ENCODE measurements at regions not wholly inside any gene's neighbourhood (a gene's known extent, or its start where the extent isn't known, plus 50 kb on each side); places are given as distances from the start of the nearest gene placed in this dataset.

GRCh38 chr3:188002626-188003138 lies 151.3 kb upstream of the LPP start:
- ChIA-PET POLR2A (no interaction called here), CTCF (no interaction called here)
- no peak overlapping the region for H3K27ac ChIP-seq (ENCODE audit: extremely low read depth, low read depth, low read length)
- no peaks in the 10 kb centered on the region; the same call in 1 of the 2 replicates for H3K4me1 ChIP-seq (ENCODE audit: control insufficient read depth, insufficient read depth, low read length)
- H3K4me3 ChIP-seq (ENCODE audit: low read depth, low read length), result no peak overlapping the region
- TF ChIP-seq ZNF585B (tag by site-specific recombination; IDR thresholded peaks at IDR 0.05), result no peak
- TF ChIP-seq ZIC2 (tag by site-specific recombination; IDR thresholded peaks at IDR 0.05), result peak; percentile 49
- no peaks in the 10 kb centered on the region for H3K9me3 ChIP-seq (ENCODE audit: control insufficient read depth, insufficient read depth, low read depth, low read length)
- H3K36me3 ChIP-seq (ENCODE audit: control insufficient read depth in 2 of 2, insufficient read depth in 1 of 2, low read length in 2 of 2), result no peaks in the 10 kb centered on the region

- Histone ChIP-seq H3K27ac (ENCODE audit: extremely low read depth, low read depth, low read length) (no peak overlapping the region), H3K4me1 (ENCODE audit: control insufficient read depth, insufficient read depth, low read length) (no peaks in the 10 kb centered on the region; the same call in 1 of the 2 replicates), H3K9me3 (ENCODE audit: control insufficient read depth, insufficient read depth, low read depth, low read length) (no peaks in the 10 kb centered on the region), H3K4me3 (ENCODE audit: low read depth, low read length) (no peak overlapping the region), H3K36me3 (ENCODE audit: control insufficient read depth in 2 of 2, insufficient read depth in 1 of 2, low read length in 2 of 2) (no peaks in the 10 kb centered on the region)
- ChIA-PET CTCF (no interaction called here), POLR2A (no interaction called here)
- TF ChIP-seq AEBP2 (tag by site-specific recombination; IDR thresholded peaks at IDR 0.05; ENCODE audit: borderline replicate concordance) (no peak), WT1 (tag by site-specific recombination; IDR thresholded peaks at IDR 0.05) (no peak)
Measured at GRCh38 chr3:188003188-188004171, 150.5 kb upstream of the LPP start.

- H3K27ac ChIP-seq (ENCODE audit: extremely low read depth, low read depth, low read length), result no peak overlapping the region
- H3K9me3 ChIP-seq (ENCODE audit: control insufficient read depth, insufficient read depth, low read depth, low read length), result no peaks in the 10 kb centered on the region
- ChIA-PET POLR2A (no interaction called here), CTCF (interaction anchor here (0.8 to 0.9 kb wide), 2 partner anchors 11 to 949 kb away, joined by 3 to 4 read pairs; no protein-coding TSS in a partner anchor)
- TF ChIP-seq ZNF600 (tag by site-specific recombination; IDR thresholded peaks at IDR 0.05) (0 out of 2 replicates have a peak, but pooled peaks have one; percentile 48), MEIS1 (CRISPR knock-in tag; IDR thresholded peaks at IDR 0.05; ENCODE audit: borderline replicate concordance) (no peak)
- H3K4me3 ChIP-seq (ENCODE audit: low read depth, low read length), result no peak overlapping the region
- no peaks in the 10 kb centered on the region for H3K4me1 ChIP-seq (ENCODE audit: control insufficient read depth, insufficient read depth, low read length)
- no peaks in the 10 kb centered on the region for H3K36me3 ChIP-seq (ENCODE audit: control insufficient read depth in 2 of 2, insufficient read depth in 1 of 2, low read length in 2 of 2)
Measured at GRCh38 chr3:188006726-188007393, 147.1 kb upstream of the LPP start.

- POLR2A ChIA-PET, result no interaction called here
- no peak for TF ChIP-seq ZNF624 (tag by site-specific recombination; IDR thresholded peaks at IDR 0.05)
- no peak for TF ChIP-seq SP2 (tag by site-specific recombination; IDR thresholded peaks at IDR 0.05)
- TF ChIP-seq ZNF518A (tag by site-specific recombination; conservative IDR thresholded peaks at IDR 0.05; ENCODE audit: low read depth), result no peak
- TF ChIP-seq ZBTB10 (tag by site-specific recombination; IDR thresholded peaks at IDR 0.05), result no peak
- TF ChIP-seq ZNF677 (tag by site-specific recombination; IDR thresholded peaks at IDR 0.05), result no peak
- no peak for TF ChIP-seq ZNF621 (tag by site-specific recombination; IDR thresholded peaks at IDR 0.05)
- TF ChIP-seq ZNF426 (tag by site-specific recombination; IDR thresholded peaks at IDR 0.05), result no peak
- TF ChIP-seq MZF1 (tag by site-specific recombination; IDR thresholded peaks at IDR 0.05; ENCODE audit: borderline replicate concordance), result no peak
- no peak for TF ChIP-seq ZNF658 (tag by site-specific recombination; IDR thresholded peaks at IDR 0.05)
- no peak for TF ChIP-seq HOXD13 (CRISPR knock-in tag; IDR thresholded peaks at IDR 0.05; ENCODE audit: borderline replicate concordance)
Measured at GRCh38 chr3:188007897-188008296, 146.1 kb upstream of the LPP start.

More at GRCh38 chr3:188007897-188008296, 146.1 kb upstream of the LPP start:
- no peaks in the 10 kb centered on the region for H3K9me3 ChIP-seq (ENCODE audit: control insufficient read depth, insufficient read depth, low read depth, low read length)
- no peaks in the 10 kb centered on the region for H3K36me3 ChIP-seq (ENCODE audit: control insufficient read depth in 2 of 2, insufficient read depth in 1 of 2, low read length in 2 of 2)
- H3K4me3 ChIP-seq (ENCODE audit: low read depth, low read length), result no peak overlapping the region
- H3K4me1 ChIP-seq (ENCODE audit: control insufficient read depth, insufficient read depth, low read length), result no peaks in the 10 kb centered on the region
- CTCF ChIA-PET, result no interaction called here
- H3K27ac ChIP-seq (ENCODE audit: extremely low read depth, low read depth, low read length), result no peak overlapping the region

Measured in HEK293 (cell line).